ENCODE measurements at regions not wholly inside any gene's neighbourhood (a gene's known extent, or its start where the extent isn't known, plus 50 kb on each side); places are given as distances from the start of the nearest gene placed in this dataset.

GRCh38 chr6:137687818-137688217 is 179.2 kb upstream of the TNFAIP3 start:
- Histone ChIP-seq H3K27ac (replicated peaks) (no peak overlapping the region), H3K4me3 (replicated peaks; ENCODE audit: insufficient read depth, low read length) (no peak overlapping the region), H3K27me3 (ENCODE audit: insufficient read depth, poor library complexity, severe bottlenecking) (no peaks in the 10 kb centered on the region)
- TF ChIP-seq SPI1 (IDR thresholded peaks at IDR 0.05; ENCODE audit: borderline replicate concordance, low read depth) (no peak), CTCF (IDR thresholded peaks at IDR 0.05; ENCODE audit: insufficient read depth, low read length) (no peak), GABPA (IDR thresholded peaks at IDR 0.05; ENCODE audit: low read depth) (no peak), POLR2AphosphoS5 (IDR thresholded peaks at IDR 0.05; ENCODE audit: low read depth) (no peak), REST (IDR thresholded peaks at IDR 0.05; ENCODE audit: insufficient replicate concordance, low read depth) (no peak)
- no peak for DNase-seq (ENCODE audit: low read depth in 1 of 2, low spot score in 1 of 2)

- DNase-seq (ENCODE audit: low read depth in 1 of 2, low spot score in 1 of 2) = no peak
- Histone ChIP-seq H3K27ac (replicated peaks) (no peak overlapping the region), H3K27me3 (ENCODE audit: insufficient read depth, poor library complexity, severe bottlenecking) (no peaks in the 10 kb centered on the region), H3K4me3 (replicated peaks; ENCODE audit: insufficient read depth, low read length) (no peak overlapping the region)
- no peak for TF ChIP-seq GABPA (IDR thresholded peaks at IDR 0.05; ENCODE audit: low read depth)
- TF ChIP-seq SPI1 (IDR thresholded peaks at IDR 0.05; ENCODE audit: borderline replicate concordance, low read depth) = no peak
- no peak for TF ChIP-seq CTCF (IDR thresholded peaks at IDR 0.05; ENCODE audit: insufficient read depth, low read length)
- no peak for TF ChIP-seq POLR2AphosphoS5 (IDR thresholded peaks at IDR 0.05; ENCODE audit: low read depth)
- no peak for TF ChIP-seq REST (IDR thresholded peaks at IDR 0.05; ENCODE audit: insufficient replicate concordance, low read depth)
Measured at GRCh38 chr6:137688230-137688971, 178.7 kb upstream of the TNFAIP3 start.

- no peak for DNase-seq (ENCODE audit: low read depth in 1 of 2, low spot score in 1 of 2)
- Histone ChIP-seq H3K4me3 (replicated peaks; ENCODE audit: insufficient read depth, low read length) (no peak overlapping the region), H3K27ac (replicated peaks) (no peak overlapping the region)
Measured at GRCh38 chr6:137689377-137689776, 177.7 kb upstream of the TNFAIP3 start.

More at GRCh38 chr6:137689377-137689776, 177.7 kb upstream of the TNFAIP3 start:
- TF ChIP-seq GABPA (IDR thresholded peaks at IDR 0.05; ENCODE audit: low read depth) = no peak
- no peak for TF ChIP-seq REST (IDR thresholded peaks at IDR 0.05; ENCODE audit: insufficient replicate concordance, low read depth)
- no peak for TF ChIP-seq SPI1 (IDR thresholded peaks at IDR 0.05; ENCODE audit: borderline replicate concordance, low read depth)
- no peak for TF ChIP-seq CTCF (IDR thresholded peaks at IDR 0.05; ENCODE audit: insufficient read depth, low read length)
- no peak for TF ChIP-seq POLR2AphosphoS5 (IDR thresholded peaks at IDR 0.05; ENCODE audit: low read depth)
- no peaks in the 10 kb centered on the region for H3K27me3 ChIP-seq (ENCODE audit: insufficient read depth, poor library complexity, severe bottlenecking)

Measured in HL-60 (cell line).